Ishikawa (cell line): ENCODE measurements at regions not wholly inside any gene's neighbourhood (a gene's known extent, or its start where the extent isn't known, plus 50 kb on each side); places are given as distances from the start of the nearest gene placed in this dataset.

Experiments used
- EP300 ChIP-seq: IDR thresholded peaks from 2 replicates; pipeline ENCODE4 v1.6.1; 2012; ENCODE audit warnings: borderline replicate concordance
- RAD21 ChIP-seq: IDR thresholded peaks from 2 replicates; pipeline ENCODE4 v1.6.1; 2012; ENCODE audit warnings: low read depth

DNA sequence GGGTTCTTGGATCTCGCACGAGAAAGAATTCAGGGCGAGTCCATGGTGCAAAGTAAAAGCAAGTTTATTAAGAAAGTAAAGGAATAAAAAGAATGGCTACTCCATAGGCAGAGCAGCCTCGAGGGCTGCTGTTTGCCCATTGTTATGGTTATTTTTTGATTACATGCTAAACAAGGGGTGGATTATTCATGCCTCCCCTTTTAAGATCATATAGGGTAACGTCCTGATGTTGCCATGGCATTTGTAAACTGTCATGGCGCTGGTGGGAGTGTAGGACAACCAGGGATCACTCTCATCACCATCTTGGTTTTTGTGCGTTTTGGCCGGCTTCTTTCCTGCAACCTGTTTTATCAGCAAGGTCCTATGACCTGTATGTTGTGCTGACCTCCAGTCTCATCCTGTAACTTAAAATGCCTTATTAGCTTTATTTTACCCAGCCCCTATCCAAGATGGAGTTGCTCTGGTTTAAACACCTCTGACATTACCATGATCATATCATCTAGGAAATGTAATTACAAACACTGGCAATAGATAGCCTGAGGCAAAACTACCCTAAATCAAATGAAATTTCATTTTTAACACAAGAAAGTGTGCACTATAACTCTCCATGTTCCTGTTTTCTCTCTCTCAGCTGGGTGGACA, 94.3 kb upstream of the ATXN3L start:
- no peak for TF ChIP-seq EP300
- TF ChIP-seq RAD21, result no peak
